Activated CD4-positive, alpha-beta T cell treated with anti-CD3 and anti-CD28 coated beads for 4 hours (primary cell): ENCODE measurements at regions not wholly inside any gene's neighbourhood (a gene's known extent, or its start where the extent isn't known, plus 50 kb on each side); places are given as distances from the start of the nearest gene placed in this dataset.

Experiments used
- DNase-seq, 2 donors: peaks; one replicate each; pipeline ENCODE4 v3.0.0-alpha.2; 2020

GRCh38 chr6:147621263-147621662 lies 112.8 kb downstream of the SAMD5 start:
- DNase-seq: no peak

- DNase-seq: no peak
These were observed 113.5 kb downstream of the SAMD5 start for GRCh38 chr6:147621961-147622360.

- DNase-seq: no peak
These were observed 116.5 kb downstream of the SAMD5 start for GRCh38 chr6:147624946-147625515.

- DNase-seq: no peak
These were observed 117.5 kb downstream of the SAMD5 start for GRCh38 chr6:147625946-147626345.

- DNase-seq: no peak
These were observed 118.9 kb downstream of the SAMD5 start for GRCh38 chr6:147627411-147627810.

- DNase-seq: no peak
These were observed 124.7 kb downstream of the SAMD5 start for GRCh38 chr6:147633191-147633590.

GRCh38 chr6:147637620-147638195 lies 129.2 kb downstream of the SAMD5 start:
- no peak for DNase-seq

- DNase-seq: no peak
These were observed 130.8 kb downstream of the SAMD5 start for GRCh38 chr6:147639279-147639678.

- DNase-seq: no peak
These were observed 132.1 kb downstream of the SAMD5 start for GRCh38 chr6:147640606-147641005.

- no peak for DNase-seq
These were observed 133.0 kb downstream of the SAMD5 start for GRCh38 chr6:147641511-147641910.

GRCh38 chr6:147642458-147642857 lies 134.0 kb downstream of the SAMD5 start:
- DNase-seq: no peak

GRCh38 chr6:147643341-147644200 lies 135.1 kb downstream of the SAMD5 start:
- no peak for DNase-seq

- DNase-seq: no peak
These were observed 140.4 kb downstream of the SAMD5 start for GRCh38 chr6:147648916-147649315.

- no peak for DNase-seq
These were observed 143.0 kb downstream of the SAMD5 start for GRCh38 chr6:147651249-147652063.

GRCh38 chr6:147653631-147654030 lies 145.1 kb downstream of the SAMD5 start:
- no peak for DNase-seq

- no peak for DNase-seq
These were observed 145.8 kb downstream of the SAMD5 start for GRCh38 chr6:147654103-147654845.

- no peak for DNase-seq
These were observed 152.1 kb downstream of the SAMD5 start for GRCh38 chr6:147660334-147661311.

GRCh38 chr6:147662646-147663045 lies 154.2 kb downstream of the SAMD5 start:
- no peak for DNase-seq

- no peak for DNase-seq
These were observed 155.6 kb downstream of the SAMD5 start for GRCh38 chr6:147664092-147664491.

- DNase-seq: no peak
These were observed 157.8 kb downstream of the SAMD5 start for GRCh38 chr6:147666255-147666654.

GRCh38 chr6:147667082-147667481 lies 158.6 kb downstream of the SAMD5 start:
- no peak for DNase-seq
